Transverse colon (tissue), 4 donors: ENCODE measurements at regions not wholly inside any gene's neighbourhood (a gene's known extent, or its start where the extent isn't known, plus 50 kb on each side); places are given as distances from the start of the nearest gene placed in this dataset.

ENCODE experiments used
- POLR2A ChIP-seq: fragments of 450-650 bp; IDR thresholded peaks from one replicate; pipeline ENCODE4 v1.6.1; 2016; ENCODE audit warnings: antibody characterized with exemption, mild to moderate bottlenecking, moderate library complexity
- POLR2AphosphoS5 ChIP-seq, 3 donors: sonication (generic); formaldehyde crosslinking; IDR thresholded peaks; one replicate each; pipeline ENCODE4 v1.6.1; 2016; ENCODE audit warnings: antibody characterized with exemption in 3 of 3
- TF ChIP-seq, protein P1 (sequence below), 5 experiments: fragments of 200-600 bp in 3 of 5; fragments of 450-650 bp in 2 of 5; sonication (generic) in 3 of 5; IDR thresholded peaks; 1 replicate in 2 of 5; 2 replicates in 3 of 5; pipeline ENCODE4 v1.5.1; 2016 to 2017; ENCODE audit warnings: antibody characterized with exemption in 5 of 5, inconsistent platforms in 3 of 5, mild to moderate bottlenecking in 2 of 5, moderate library complexity in 1 of 5

DNA sequence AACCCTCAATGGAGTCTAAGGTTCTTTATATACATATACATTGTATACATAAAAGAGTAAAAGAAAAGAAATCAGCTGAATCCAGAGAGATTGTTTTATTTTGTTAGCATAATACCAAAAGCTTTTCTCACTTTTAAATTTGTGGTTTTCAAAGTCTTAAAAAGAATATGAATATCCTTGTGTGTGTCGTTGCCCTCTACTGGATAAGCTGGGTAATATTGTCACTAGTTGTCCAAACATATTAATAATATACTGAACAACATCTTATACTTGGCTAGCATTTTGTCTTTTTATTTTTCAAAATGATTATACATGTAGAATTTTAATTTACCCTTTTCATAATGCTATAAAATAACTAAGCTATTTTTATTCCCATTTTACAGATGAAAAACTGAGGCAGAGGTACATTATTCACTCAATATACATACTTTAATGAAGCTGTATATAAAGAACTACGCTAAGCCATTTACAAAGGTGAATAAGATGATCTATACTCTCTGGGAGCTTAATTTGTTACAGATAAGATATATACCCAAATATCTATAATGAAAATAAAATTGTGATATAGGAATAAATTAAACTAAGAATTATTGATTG is 531.7 kb downstream of the TFAP2B start:
- TF ChIP-seq, protein P1, sequence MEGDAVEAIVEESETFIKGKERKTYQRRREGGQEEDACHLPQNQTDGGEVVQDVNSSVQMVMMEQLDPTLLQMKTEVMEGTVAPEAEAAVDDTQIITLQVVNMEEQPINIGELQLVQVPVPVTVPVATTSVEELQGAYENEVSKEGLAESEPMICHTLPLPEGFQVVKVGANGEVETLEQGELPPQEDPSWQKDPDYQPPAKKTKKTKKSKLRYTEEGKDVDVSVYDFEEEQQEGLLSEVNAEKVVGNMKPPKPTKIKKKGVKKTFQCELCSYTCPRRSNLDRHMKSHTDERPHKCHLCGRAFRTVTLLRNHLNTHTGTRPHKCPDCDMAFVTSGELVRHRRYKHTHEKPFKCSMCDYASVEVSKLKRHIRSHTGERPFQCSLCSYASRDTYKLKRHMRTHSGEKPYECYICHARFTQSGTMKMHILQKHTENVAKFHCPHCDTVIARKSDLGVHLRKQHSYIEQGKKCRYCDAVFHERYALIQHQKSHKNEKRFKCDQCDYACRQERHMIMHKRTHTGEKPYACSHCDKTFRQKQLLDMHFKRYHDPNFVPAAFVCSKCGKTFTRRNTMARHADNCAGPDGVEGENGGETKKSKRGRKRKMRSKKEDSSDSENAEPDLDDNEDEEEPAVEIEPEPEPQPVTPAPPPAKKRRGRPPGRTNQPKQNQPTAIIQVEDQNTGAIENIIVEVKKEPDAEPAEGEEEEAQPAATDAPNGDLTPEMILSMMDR (IDR thresholded peaks at IDR 0.05) = peak; percentile 27 to 43 (median 31)
- TF ChIP-seq POLR2AphosphoS5 (IDR thresholded peaks at IDR 0.05) (no peak), POLR2A (no peak)
